ENCODE measurements at regions not wholly inside any gene's neighbourhood (a gene's known extent, or its start where the extent isn't known, plus 50 kb on each side); places are given as distances from the start of the nearest gene placed in this dataset.

- no peak for DNase-seq
Observed at GRCh38 chr6:54574671-54575070, 266.4 kb downstream of the TINAG start.

- no peak for DNase-seq
Observed at GRCh38 chr6:54578261-54578660, 268.3 kb upstream of the FAM83B start.

- DNase-seq, result no peak
Observed at GRCh38 chr6:54579011-54579410, 267.6 kb upstream of the FAM83B start.

DNA sequence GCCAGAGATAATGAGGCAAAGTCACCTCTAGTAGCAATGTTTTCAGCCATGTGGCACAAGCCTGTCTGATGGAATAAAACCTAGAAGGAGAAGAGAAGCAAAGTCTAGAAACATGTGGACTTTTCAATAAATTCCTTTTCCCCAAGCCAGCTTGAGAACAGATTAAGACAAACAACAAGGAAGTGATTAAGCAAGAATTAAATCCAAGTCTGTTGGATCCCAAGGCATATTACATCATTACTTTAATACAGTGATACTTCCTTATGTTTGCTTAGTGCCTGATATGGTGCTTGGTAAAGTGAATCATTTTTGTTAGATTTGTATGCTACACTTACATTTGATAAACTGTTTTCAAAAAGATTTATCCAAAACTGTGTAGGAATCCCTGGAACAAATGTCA, 260.3 kb upstream of the FAM83B start:
- DNase-seq, result no peak

GRCh38 chr6:54587277-54587676, 259.3 kb upstream of the FAM83B start:
- no peak for DNase-seq

- DNase-seq, result no peak
Observed at GRCh38 chr6:54588176-54588575, 258.4 kb upstream of the FAM83B start.

- DNase-seq, result no peak
Observed at GRCh38 chr6:54595844-54596243, 250.7 kb upstream of the FAM83B start.

DNA sequence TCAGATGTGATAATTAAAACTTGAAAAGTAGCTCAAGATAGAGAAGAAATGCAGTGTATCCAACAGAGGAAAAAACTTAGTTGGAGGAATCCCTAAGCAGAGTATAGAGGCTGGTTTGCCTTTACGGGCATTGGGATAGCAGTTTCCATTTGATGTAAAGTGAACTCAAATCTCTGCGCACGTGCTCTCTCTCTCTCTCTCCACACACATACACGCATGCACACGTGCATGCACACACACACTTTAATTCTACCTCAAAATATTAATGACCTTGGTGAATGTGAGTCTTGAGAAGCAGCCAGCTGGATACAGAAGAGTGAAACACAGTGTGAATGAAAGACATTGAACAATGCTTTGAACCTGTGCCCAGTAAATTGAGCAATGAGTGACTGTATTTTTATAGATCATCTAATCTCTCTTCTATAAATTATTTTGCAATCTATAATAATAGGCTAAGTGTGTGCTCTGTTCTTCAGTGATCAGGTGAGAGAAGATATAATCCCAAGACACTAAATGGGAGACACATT, 247.7 kb upstream of the FAM83B start:
- DNase-seq, result no peak

DNA sequence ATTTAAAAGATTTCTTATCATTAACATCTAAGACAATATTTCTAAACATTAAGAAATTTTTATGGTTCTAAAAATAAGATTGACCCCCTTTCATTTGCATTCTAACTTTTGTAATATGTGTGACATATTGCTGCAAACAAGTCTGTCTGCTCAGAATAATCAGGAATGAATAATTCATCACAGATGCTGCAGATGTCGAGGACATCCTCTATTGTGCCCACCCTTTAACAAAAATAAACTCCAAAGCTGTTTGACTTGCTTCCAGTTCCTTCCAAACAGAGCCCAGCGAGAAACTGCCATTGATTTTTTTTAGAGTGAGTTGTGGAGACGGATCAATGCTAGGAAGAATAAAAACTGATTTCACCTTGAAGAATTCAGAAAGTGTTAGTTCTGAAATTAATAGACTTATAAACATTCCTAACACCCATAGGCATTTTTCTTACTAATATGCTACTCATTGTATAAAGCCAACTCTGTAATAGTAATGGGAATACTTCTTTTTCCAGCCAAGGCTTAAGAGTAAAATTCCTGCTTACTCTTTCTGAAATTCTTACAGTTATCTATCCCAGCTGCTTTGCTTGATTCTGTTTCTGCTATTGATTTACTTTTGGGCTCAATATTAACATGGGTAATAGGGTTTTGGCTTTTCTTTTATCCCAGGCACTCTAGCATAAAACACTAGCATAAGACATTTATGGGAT, 244.8 kb upstream of the FAM83B start:
- DNase-seq, result no peak

GRCh38 chr6:54602591-54602990, 244.0 kb upstream of the FAM83B start:
- DNase-seq, result no peak

DNA sequence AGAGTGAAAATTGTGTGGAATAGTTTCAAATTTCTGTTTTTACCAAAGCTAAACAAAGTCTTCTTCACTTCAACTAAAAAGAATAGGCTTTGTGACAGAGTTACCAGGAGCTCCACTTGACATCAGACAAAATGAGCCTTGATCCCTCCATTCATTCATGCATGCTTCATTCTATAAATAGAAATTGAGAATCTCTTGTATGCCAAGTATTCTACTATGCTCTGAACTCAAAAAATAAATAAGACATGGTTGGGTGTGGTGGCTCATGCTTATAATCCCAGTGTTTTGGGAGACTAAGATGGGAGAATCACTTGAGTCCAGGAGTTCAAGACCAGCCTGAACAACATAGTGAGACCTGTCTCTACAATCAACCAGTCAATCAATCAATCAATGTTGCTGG, 236.6 kb upstream of the FAM83B start:
- DNase-seq, result no peak

- no peak for DNase-seq
Observed at GRCh38 chr6:54613596-54613995, 233.0 kb upstream of the FAM83B start.

DNA sequence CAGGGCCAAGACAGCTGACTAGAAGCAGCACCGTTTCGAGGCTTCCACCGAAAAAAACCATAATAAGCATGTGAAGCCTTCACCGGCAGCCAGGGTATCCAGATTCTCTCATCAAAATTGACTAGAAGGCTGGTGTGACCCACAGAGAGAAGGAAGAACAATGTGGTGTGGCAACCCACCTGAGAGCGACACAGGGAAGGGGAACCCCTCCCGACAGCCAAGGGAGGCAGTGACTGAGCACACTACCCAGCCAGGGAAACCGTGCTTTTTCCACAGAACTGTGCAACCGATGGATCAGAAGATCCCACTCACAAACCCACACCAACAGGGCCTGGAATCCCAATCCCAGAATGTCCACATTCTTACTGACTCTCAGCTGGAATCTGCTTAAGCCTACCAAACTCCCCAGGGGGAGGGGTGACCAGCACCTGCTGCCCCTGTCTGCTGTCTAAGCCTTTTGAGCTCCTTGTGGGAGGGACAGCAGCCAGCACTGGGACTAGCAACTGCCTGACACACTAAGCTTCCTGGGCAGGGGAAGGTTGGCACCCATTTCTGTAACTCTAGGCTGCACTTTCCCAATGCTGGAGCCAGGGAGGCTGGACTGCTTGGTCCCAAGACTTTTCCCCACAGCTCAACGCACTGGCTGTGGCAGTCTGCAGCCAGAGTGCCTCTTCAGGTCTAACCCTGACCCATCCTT, 231.9 kb upstream of the FAM83B start:
- no peak for DNase-seq

DNA sequence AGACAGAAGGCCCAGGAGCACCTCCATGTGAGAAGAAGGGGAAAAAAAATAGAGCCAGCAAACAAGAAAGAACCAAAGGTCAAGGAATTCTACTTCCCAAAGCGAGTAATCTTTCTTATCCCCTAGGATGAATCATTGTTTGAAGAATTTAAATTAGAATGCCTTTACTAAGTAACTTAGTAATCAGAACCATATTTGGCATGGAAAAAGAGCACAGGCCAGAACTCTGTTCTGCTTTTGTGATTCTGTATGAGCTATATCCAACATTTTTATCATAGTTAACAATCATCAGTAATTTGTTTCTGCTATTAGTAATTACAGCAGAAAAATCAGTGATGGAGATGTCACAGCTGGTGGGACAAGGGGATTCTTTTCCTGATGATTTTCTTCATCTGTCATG, 228.8 kb upstream of the FAM83B start:
- no peak for DNase-seq

DNA sequence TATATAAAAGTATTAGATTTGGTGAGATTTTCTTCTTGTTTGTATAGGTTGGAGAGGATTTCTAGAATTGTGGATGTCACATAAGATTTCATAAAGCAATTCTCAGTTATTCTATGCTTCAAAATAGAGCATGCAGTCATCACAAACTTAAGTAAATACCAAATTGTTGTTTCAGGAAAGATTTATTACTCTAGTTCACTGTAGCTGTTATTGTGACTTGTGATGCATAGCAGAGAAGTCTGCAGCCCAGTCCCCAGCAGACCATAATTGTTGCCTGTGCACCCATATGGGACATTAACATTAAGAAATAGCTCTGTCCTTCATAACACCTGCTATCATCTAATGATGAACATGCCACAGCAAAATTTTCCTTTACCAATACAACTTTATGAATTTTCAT, 228.0 kb upstream of the FAM83B start:
- DNase-seq, result no peak

DNA sequence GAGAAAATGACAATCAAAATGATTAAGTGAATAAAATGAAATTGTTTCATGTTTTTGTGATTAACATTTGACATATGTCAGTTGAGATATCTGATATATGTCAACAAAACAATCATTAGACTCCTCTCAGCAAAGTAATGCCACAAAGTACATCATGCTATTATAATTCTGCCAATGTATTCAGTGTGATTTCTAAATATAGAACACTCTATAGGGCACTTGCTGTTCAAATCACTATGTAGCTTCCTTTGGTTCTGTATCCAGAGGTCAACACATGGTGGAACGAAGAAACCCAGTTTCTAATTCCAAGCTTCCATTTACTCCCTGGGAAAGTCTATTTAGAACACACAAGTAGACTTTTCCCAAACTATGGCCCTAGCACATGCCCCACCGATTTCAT, 227.5 kb upstream of the FAM83B start:
- no peak for DNase-seq

GRCh38 chr6:54621285-54621684, 225.3 kb upstream of the FAM83B start:
- DNase-seq, result peak; percentile 59 to 74

- no peak for DNase-seq
Observed at GRCh38 chr6:54624216-54624615, 222.4 kb upstream of the FAM83B start.

GRCh38 chr6:54624779-54625178, 221.8 kb upstream of the FAM83B start:
- no peak for DNase-seq

GRCh38 chr6:54629131-54629530, 217.4 kb upstream of the FAM83B start:
- DNase-seq, result no peak

GRCh38 chr6:54632984-54633565, 213.5 kb upstream of the FAM83B start:
- no peak for DNase-seq

GRCh38 chr6:54633601-54634000, 213.0 kb upstream of the FAM83B start:
- no peak for DNase-seq

DNA sequence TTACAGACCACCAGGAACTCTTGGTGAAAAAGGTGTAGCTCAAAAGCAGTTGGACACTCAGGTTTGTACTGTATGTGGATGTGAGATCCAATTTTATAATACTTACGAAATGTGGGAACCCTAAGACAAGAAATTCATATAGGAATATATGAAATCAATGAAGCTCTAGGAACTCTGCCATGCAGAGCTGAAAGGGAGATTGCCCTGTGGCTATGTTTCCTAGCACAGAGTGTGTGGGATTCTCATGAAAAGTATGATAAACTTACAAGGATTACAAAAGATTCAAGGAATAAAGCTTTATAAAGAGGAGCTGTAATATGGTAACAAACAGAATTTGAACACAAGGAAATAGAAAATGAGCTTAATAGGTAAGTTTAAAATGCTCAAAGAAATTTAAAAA, 205.7 kb upstream of the FAM83B start:
- no peak for DNase-seq

All from Kasumi-1 (cell line).